Activated T-cell treated with anti-CD3 and anti-CD28 coated beads, Interleukin-2, amount 50 U/mL, for 1 hour (primary cell): ENCODE measurements at regions not wholly inside any gene's neighbourhood (a gene's known extent, or its start where the extent isn't known, plus 50 kb on each side); places are given as distances from the start of the nearest gene placed in this dataset.
A peak's percentile ranks its signal among the peaks of the same experiment; 100 is the strongest.
"Not testable (repeated sequence)": the region's sequence is repeated elsewhere in the genome, so short reads cannot be mapped to it uniquely, and the experiment has no call there.

Source experiments
- DNase-seq: peaks from one replicate; pipeline ENCODE4 v3.0.0-alpha.2; 2020

- not testable (repeated sequence) for DNase-seq
Observed at GRCh38 chr1:273772-274171, 177.7 kb downstream of the OR4F29 start.

DNA sequence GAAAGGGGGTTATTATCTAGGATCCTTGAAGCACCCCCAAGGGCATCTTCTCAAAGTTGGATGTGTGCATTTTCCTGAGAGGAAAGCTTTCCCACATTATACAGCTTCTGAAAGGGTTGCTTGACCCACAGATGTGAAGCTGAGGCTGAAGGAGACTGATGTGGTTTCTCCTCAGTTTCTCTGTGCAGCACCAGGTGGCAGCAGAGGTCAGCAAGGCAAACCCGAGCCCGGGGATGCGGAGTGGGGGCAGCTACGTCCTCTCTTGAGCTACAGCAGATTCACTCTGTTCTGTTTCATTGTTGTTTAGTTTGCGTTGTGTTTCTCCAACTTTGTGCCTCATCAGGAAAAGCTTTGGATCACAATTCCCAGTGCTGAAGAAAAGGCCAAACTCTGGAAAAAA lies 183.7 kb downstream of the OR4F29 start:
- DNase-seq: peak; percentile 65
